ENCODE measurements at regions not wholly inside any gene's neighbourhood (a gene's known extent, or its start where the extent isn't known, plus 50 kb on each side); places are given as distances from the start of the nearest gene placed in this dataset.

DNA sequence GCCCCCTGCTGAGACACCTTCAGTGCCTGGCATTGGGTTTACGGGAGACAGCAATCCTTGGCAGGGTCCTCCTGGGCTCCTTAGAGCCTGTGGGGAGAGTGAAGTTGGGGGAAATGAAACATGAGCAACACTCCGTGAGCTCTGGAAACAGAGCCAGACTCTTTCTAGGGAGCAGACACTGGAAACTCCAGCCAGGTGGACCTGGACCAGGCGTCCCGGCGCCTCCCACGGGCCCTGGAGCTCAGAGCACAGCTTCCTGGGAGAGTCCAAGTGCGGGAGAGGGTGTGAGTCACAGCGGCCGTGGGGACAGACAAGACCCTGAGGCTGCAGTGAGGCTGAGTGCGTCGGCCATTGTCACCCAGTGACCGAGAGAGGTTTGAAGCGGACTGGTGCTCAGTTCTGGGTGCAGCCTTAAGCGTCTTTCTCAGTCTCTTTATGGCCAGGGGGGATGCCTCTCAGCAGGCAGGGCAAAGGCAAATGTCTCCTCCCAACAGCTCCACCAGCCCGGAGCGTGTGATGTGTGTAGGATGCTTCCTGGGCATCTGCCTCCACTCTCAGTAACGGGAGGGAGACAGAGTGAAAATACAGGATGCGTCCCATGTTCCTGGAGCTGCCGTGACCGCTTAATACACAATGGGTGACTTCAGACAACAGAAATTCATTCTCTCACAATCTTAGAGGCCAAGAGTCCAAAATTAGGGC, 399.2 kb downstream of the SHANK2 start:
- Histone ChIP-seq H3K4me1 (no peaks in the 10 kb centered on the region), H3K27ac (no peak overlapping the region), H3K36me3 (no peaks in the 10 kb centered on the region), H3K9me3 (no peaks in the 10 kb centered on the region), H3K4me3 (no peak overlapping the region), H3K27me3 (ENCODE audit: low read depth) (no peaks in the 10 kb centered on the region)
- ATAC-seq (no peak), DNase-seq (no peak)
- intact Hi-C loops (cut with DNase I) = no loop called here
- TF ChIP-seq, protein P1, sequence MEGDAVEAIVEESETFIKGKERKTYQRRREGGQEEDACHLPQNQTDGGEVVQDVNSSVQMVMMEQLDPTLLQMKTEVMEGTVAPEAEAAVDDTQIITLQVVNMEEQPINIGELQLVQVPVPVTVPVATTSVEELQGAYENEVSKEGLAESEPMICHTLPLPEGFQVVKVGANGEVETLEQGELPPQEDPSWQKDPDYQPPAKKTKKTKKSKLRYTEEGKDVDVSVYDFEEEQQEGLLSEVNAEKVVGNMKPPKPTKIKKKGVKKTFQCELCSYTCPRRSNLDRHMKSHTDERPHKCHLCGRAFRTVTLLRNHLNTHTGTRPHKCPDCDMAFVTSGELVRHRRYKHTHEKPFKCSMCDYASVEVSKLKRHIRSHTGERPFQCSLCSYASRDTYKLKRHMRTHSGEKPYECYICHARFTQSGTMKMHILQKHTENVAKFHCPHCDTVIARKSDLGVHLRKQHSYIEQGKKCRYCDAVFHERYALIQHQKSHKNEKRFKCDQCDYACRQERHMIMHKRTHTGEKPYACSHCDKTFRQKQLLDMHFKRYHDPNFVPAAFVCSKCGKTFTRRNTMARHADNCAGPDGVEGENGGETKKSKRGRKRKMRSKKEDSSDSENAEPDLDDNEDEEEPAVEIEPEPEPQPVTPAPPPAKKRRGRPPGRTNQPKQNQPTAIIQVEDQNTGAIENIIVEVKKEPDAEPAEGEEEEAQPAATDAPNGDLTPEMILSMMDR (IDR thresholded peaks at IDR 0.05) = no peak

DNA sequence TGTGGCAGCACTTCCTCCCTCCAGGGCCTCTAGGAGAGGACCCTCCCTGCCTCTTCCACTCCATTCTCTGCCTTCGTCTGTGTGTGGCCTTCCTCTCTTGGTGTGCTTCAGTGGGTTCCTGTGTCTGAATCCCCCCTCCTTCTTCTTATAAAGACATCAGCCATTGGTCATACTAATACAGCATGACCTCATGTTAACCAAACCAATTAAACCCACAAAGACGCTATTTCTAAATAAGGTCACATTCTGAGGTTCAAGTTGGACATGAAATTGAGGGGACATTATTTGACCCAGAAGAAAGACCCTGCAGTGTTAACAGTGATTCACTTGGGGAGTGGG, 398.6 kb downstream of the SHANK2 start:
- ATAC-seq (no peak), DNase-seq (no peak)
- no peaks in the 10 kb centered on the region for H3K9me3 ChIP-seq
- intact Hi-C loops (cut with DNase I) = no loop called here
- H3K27me3 ChIP-seq (ENCODE audit: low read depth) = no peaks in the 10 kb centered on the region
- H3K4me3 ChIP-seq = no peak overlapping the region
- no peaks in the 10 kb centered on the region for H3K36me3 ChIP-seq
- H3K4me1 ChIP-seq = no peaks in the 10 kb centered on the region
- TF ChIP-seq, protein P1 (IDR thresholded peaks at IDR 0.05) = no peak
- H3K27ac ChIP-seq = no peak overlapping the region

DNA sequence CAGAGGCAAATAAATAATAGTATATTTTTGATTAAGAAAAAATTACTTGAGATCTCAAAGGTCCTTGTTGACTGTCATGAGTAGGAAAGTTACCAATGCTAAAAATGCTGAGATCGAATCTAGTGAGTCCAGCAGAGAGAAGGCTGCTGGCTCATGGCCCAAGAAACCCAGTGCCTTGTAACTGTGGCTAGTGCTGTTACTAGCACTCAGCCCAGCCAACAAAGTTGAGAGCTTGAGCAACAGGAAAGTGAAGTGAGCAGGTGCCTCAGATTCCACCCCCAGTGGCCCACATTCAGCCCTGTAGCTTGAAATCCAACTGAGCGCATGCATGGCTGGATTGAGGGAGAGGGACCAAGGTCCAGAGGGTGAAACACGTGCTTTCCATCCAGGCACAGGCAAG, 398.2 kb downstream of the SHANK2 start:
- no peaks in the 10 kb centered on the region for H3K36me3 ChIP-seq
- intact Hi-C loops (cut with DNase I) = no loop called here
- TF ChIP-seq, protein P1 (IDR thresholded peaks at IDR 0.05) = no peak
- no peaks in the 10 kb centered on the region for H3K9me3 ChIP-seq
- H3K27me3 ChIP-seq (ENCODE audit: low read depth) = no peaks in the 10 kb centered on the region
- no peak overlapping the region for H3K4me3 ChIP-seq
- H3K4me1 ChIP-seq = no peaks in the 10 kb centered on the region
- H3K27ac ChIP-seq = no peak overlapping the region
- DNase-seq (no peak), ATAC-seq (no peak)

DNA sequence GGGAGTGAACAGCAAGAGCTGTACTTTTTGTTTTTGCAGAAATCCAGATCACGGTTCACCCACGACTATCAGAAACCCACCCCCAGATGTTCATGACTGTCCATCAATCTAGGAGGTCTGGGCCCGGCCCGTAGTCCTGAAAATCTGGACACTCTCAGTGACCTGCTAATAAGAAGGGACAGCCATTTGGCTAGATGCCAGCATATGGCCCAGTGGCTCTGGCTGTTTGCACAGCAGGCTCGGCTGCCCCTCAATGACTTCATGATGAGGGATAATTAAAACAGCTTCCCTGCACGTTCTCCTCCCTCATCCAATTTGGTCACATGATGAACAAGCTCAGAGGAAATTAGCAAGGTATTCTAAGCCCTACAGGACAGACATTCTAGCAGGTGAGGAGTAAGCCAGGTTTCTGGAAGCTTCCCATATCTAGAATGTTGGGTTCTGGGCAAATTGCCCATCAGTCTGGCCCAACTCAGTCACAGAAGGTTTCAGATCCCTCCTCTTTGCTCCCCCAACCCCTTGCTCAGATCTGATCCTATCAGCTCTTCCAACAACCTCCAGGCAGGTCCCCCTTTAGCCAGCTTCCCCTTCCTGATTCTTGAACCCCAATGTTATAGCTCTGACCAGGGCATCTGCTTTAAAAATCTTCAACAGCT, 397.3 kb downstream of the SHANK2 start:
- H3K36me3 ChIP-seq = no peaks in the 10 kb centered on the region
- intact Hi-C loops (cut with DNase I) = no loop called here
- no peaks in the 10 kb centered on the region for H3K27me3 ChIP-seq (ENCODE audit: low read depth)
- H3K27ac ChIP-seq = no peak overlapping the region
- ATAC-seq (no peak), DNase-seq (no peak)
- TF ChIP-seq, protein P1 (IDR thresholded peaks at IDR 0.05) = no peak
- no peak overlapping the region for H3K4me3 ChIP-seq
- H3K9me3 ChIP-seq = no peaks in the 10 kb centered on the region
- H3K4me1 ChIP-seq = no peaks in the 10 kb centered on the region

DNA sequence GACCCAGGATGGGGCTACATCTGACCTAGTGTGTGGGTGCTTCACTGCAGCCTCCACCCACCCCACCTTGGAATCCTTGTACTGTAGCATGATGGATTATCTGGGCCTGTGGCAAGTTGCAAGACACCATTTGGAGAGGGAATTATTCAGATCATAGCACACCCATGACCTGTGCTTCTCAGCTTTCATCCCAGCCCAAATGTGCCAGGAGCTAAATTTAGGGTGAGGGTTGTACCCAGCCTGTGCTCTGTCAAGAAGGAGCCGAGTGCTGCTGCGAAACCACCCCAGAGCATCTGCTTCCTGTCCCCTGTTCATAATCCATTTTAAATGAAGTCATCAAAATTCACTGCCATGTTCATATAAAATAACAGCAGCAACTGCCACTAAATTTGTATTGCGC, 394.5 kb downstream of the SHANK2 start:
- no peak overlapping the region for H3K27ac ChIP-seq
- TF ChIP-seq, protein P1 (IDR thresholded peaks at IDR 0.05) = no peak
- H3K27me3 ChIP-seq (ENCODE audit: low read depth) = no peaks in the 10 kb centered on the region
- no peak for ATAC-seq
- no peak overlapping the region for H3K4me3 ChIP-seq
- intact Hi-C loops (cut with DNase I) = no loop called here
- H3K36me3 ChIP-seq = no peaks in the 10 kb centered on the region
- DNase-seq = no peak
- H3K9me3 ChIP-seq = no peaks in the 10 kb centered on the region
- H3K4me1 ChIP-seq = no peaks in the 10 kb centered on the region

Measured in lower lobe of right lung (tissue), 2 donors.